BJ (cell line): ENCODE measurements at regions not wholly inside any gene's neighbourhood (a gene's known extent, or its start where the extent isn't known, plus 50 kb on each side); places are given as distances from the start of the nearest gene placed in this dataset.

Experiments used
- CTCF ChIA-PET: fragments of 350-600 bp; formaldehyde crosslinking; extraction: SDS; loops from one replicate; lab custom pipeline; 2021; ENCODE audit warnings: antibody characterized with exemption, inconsistent platforms; lab: Yijun Ruan, JAX
- POLR2A ChIA-PET: fragments of 300-600 bp; sonication (Branson Sonifier 250); formaldehyde crosslinking; extraction: SDS; loops from one replicate; lab custom pipeline; 2021; ENCODE audit warnings: antibody characterized with exemption; lab: Charles Lee
- DNase-seq: peaks from one replicate; pipeline ENCODE4 v3.0.0-alpha.2; 2011; ENCODE audit warnings: low read depth
- H3K27me3 ChIP-seq: 2 replicates; pipeline ENCODE4 v1.6.0; 2011; ENCODE audit warnings: low read length; ENCODE audit not compliant: control insufficient read depth, insufficient read depth
- H3K36me3 ChIP-seq: 2 replicates; pipeline ENCODE4 v1.5.1; 2011; ENCODE audit warnings: low read length; ENCODE audit not compliant: control insufficient read depth, insufficient read depth
- H3K4me3 ChIP-seq: 2 replicates; pipeline ENCODE4 v1.5.1; 2011; ENCODE audit warnings: low read depth, mild to moderate bottlenecking, control low read depth, low read length
- TF ChIP-seq, protein P1 (sequence below): IDR thresholded peaks from 2 replicates; pipeline ENCODE4 v1.5.1; 2011; ENCODE audit warnings: low read depth, mild to moderate bottlenecking, control low read depth, inconsistent platforms, low read length, moderate library complexity; ENCODE audit not compliant: insufficient read depth

- H3K36me3 ChIP-seq, result no peaks in the 10 kb centered on the region
- POLR2A ChIA-PET, result no interaction called here
- no peak overlapping the region for H3K4me3 ChIP-seq
- H3K27me3 ChIP-seq, result no peaks in the 10 kb centered on the region
- TF ChIP-seq, protein P1, sequence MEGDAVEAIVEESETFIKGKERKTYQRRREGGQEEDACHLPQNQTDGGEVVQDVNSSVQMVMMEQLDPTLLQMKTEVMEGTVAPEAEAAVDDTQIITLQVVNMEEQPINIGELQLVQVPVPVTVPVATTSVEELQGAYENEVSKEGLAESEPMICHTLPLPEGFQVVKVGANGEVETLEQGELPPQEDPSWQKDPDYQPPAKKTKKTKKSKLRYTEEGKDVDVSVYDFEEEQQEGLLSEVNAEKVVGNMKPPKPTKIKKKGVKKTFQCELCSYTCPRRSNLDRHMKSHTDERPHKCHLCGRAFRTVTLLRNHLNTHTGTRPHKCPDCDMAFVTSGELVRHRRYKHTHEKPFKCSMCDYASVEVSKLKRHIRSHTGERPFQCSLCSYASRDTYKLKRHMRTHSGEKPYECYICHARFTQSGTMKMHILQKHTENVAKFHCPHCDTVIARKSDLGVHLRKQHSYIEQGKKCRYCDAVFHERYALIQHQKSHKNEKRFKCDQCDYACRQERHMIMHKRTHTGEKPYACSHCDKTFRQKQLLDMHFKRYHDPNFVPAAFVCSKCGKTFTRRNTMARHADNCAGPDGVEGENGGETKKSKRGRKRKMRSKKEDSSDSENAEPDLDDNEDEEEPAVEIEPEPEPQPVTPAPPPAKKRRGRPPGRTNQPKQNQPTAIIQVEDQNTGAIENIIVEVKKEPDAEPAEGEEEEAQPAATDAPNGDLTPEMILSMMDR, result no peak
- DNase-seq, result no peak
- CTCF ChIA-PET, result no interaction called here
Measured at GRCh38 chr15:88983861-88984429, 70.8 kb upstream of the MFGE8 start.

DNA sequence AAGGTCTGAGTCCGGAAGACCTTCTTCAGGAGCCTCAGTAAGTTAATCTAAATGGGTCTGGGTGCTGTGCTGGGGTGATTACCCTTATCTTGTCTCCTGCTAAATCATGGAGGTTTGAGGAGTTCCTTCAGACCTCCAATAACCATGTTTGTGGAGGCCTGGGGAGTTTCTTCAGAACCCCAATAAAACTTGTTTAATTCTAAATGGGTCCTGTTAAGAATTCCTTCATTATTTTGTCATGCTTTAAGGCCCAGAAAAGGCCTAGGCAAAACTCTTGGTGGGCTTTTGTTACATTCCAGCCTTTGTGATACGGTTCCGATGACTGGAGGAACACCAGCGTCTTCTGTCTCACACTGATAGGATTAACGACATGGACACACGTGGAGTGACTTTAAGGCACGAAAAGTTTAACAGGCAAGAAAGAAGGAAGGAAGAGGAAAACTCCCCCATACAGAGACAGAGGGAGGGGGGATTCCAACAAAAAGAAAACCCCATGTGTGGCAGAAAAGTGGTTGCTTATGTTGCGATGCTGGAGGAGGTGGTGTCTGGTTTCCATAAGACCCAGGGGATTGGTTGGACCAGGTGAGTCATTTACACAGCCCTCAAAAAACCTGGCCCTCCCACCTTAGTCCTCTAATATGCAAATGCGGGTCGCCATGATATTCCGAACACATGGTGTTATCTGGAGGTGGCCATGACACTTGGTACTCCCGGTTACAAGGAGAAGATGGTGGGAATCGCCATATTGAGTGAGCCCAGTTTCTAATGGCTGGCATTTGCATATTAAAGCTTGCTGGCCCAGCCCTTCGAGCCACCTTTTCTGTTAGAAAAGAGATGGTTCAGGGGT is 72.6 kb upstream of the MFGE8 start:
- DNase-seq, result no peak
- Histone ChIP-seq H3K4me3 (no peak overlapping the region), H3K36me3 (no peaks in the 10 kb centered on the region), H3K27me3 (no peaks in the 10 kb centered on the region)
- ChIA-PET POLR2A (no interaction called here), CTCF (interaction anchor here (0.6 to 1.0 kb wide), 3 partner anchors 10 to 33 kb away, joined by 3 read pairs; no protein-coding TSS in a partner anchor)
- TF ChIP-seq, protein P1, result no peak

GRCh38 chr15:88986949-88987590 is 73.9 kb upstream of the MFGE8 start:
- no peak for DNase-seq
- H3K27me3 ChIP-seq, result no peaks in the 10 kb centered on the region
- TF ChIP-seq, protein P1, result no peak
- no peak overlapping the region for H3K4me3 ChIP-seq
- ChIA-PET CTCF (interaction anchor here (1.4 kb wide), 1 partner anchor 30 kb away, joined by 3 read pairs; no protein-coding TSS in a partner anchor), POLR2A (no interaction called here)
- no peaks in the 10 kb centered on the region for H3K36me3 ChIP-seq

DNA sequence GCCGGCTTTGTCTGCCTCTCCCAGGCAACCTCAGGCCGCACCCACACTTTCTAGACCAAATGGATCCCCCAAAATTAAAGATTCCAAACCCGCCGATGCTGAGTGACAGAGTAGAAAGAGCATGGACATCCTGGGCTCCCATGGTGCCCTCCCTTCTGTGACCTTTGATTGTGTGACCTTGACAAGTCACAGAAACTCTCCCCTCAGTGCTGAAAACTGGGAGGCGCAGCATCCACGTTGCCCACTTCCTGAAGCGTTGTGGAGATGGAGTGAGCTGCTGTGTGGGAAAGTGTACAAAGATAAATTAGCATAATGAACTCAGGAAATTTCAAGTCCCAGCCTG is 74.4 kb upstream of the MFGE8 start:
- Histone ChIP-seq H3K36me3 (no peaks in the 10 kb centered on the region), H3K4me3 (no peak overlapping the region), H3K27me3 (no peaks in the 10 kb centered on the region)
- ChIA-PET POLR2A (no interaction called here), CTCF (interaction anchor here (1.0 to 1.4 kb wide), 2 partner anchors 30 to 83 kb away, joined by 3 to 5 read pairs; no protein-coding TSS in a partner anchor)
- no peak for DNase-seq
- TF ChIP-seq, protein P1, result no peak
